Activated CD4-positive, alpha-beta T cell treated with anti-CD3 and anti-CD28 coated beads, Interleukin-2, amount 10 ng/mL, durations not matched to agents 24 days and 14 days (primary cell): ENCODE measurements at regions not wholly inside any gene's neighbourhood (a gene's known extent, or its start where the extent isn't known, plus 50 kb on each side); places are given as distances from the start of the nearest gene placed in this dataset.

Source experiments
- DNase-seq: peaks from one replicate; pipeline ENCODE4 v3.0.0; 2022
- H3K27ac Mint-ChIP-seq: one replicate; pipeline ENCODE4 v1.8.0; 2022; ENCODE audit warnings: mild to moderate bottlenecking, mixed read lengths
- H3K27me3 Mint-ChIP-seq: one replicate; pipeline ENCODE4 v1.8.0; 2022; ENCODE audit warnings: mixed read lengths
- H3K36me3 Mint-ChIP-seq: one replicate; pipeline ENCODE4 v1.8.0; 2022; ENCODE audit warnings: low read depth, mild to moderate bottlenecking, mixed read lengths
- H3K4me1 Mint-ChIP-seq: one replicate; pipeline ENCODE4 v1.8.0; 2021; ENCODE audit warnings: mixed read lengths
- H3K4me3 Mint-ChIP-seq: one replicate; pipeline ENCODE4 v1.8.0; 2022; ENCODE audit warnings: mild to moderate bottlenecking, moderate library complexity, mixed read lengths
- H3K9me3 Mint-ChIP-seq: one replicate; pipeline ENCODE4 v1.8.0; 2021; ENCODE audit warnings: mixed read lengths
- intact Hi-C: fragments of 100-400 bp; cut with micrococcal nuclease; formaldehyde crosslinking; loops from one replicate; pipeline ENCODE4 v1.15.1; 2023

DNA sequence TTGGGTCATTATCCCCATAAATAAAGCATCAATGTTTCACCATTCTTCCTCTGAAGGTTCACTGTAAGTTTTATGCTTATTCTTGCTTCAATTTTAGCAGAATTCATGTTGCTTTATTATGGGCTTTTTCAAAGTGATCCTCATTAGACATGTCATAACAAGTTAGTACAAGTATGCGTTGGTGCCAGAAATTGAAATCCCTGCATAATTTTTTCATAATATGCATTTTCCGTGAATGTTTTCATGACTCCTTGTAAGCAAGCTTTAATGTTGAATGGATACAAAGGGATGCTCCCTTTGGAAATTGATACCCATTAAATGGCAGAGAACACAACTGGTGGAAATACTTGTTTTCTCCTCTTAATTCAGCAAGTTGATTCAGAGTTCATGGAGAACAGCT is 179.7 kb downstream of the ST6GAL2 start:
- H3K9me3 Mint-ChIP-seq: no peaks in the 10 kb centered on the region
- H3K36me3 Mint-ChIP-seq: no peaks in the 10 kb centered on the region
- no peak overlapping the region for H3K27ac Mint-ChIP-seq
- H3K27me3 Mint-ChIP-seq: no peaks in the 10 kb centered on the region
- no peak for DNase-seq
- intact Hi-C loops: no loop called here
- H3K4me1 Mint-ChIP-seq: no peaks in the 10 kb centered on the region
- H3K4me3 Mint-ChIP-seq: no peak overlapping the region

DNA sequence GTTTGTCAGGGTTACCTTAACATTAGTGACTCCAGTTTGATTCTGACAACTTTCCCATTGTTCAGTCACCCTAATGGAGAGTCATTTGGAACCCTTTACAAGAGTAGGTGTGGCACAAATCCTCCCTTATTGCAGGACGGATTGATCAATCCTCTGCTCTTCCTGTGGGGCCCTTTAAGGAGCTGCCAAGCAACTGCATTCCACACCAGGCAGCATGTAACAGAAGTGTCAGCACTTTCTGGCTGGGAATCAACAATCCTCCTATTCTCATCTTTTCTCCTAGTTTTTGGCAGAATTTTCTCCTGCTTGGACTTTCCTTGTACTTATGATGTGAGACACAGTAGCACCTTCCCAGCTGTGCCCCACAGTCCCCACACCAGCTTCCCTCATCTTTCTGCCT is 177.8 kb downstream of the ST6GAL2 start:
- H3K9me3 Mint-ChIP-seq: no peaks in the 10 kb centered on the region
- H3K36me3 Mint-ChIP-seq: no peaks in the 10 kb centered on the region

DNA sequence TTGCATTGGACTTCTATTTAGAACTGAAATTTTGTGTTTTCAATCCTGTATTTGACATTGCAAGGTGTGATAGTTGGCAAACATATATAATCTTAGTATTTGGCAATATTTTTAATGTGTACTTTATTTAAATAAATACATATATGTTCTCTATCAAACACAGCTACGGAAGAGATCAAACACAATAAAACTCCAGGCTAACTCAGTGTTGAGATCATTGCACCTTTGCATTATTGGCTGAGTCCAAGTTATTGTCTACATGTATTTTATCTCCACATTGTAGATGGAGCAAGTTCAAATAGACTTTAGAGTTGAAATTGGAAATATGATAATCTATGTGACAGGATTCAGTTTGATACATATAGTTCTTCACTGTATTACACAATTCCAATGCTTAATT is 176.7 kb downstream of the ST6GAL2 start:
- H3K4me1 Mint-ChIP-seq: no peaks in the 10 kb centered on the region
- no peaks in the 10 kb centered on the region for H3K36me3 Mint-ChIP-seq
- DNase-seq: no peak
- no peaks in the 10 kb centered on the region for H3K27me3 Mint-ChIP-seq
- intact Hi-C loops: no loop called here
- H3K27ac Mint-ChIP-seq: no peak overlapping the region
- no peak overlapping the region for H3K4me3 Mint-ChIP-seq
- no peaks in the 10 kb centered on the region for H3K9me3 Mint-ChIP-seq

More for the DNA sequence above, 177.8 kb downstream of the ST6GAL2 start:
- H3K27me3 Mint-ChIP-seq: no peaks in the 10 kb centered on the region
- H3K27ac Mint-ChIP-seq: no peak overlapping the region
- H3K4me3 Mint-ChIP-seq: no peak overlapping the region
- H3K4me1 Mint-ChIP-seq: no peaks in the 10 kb centered on the region
- no peak for DNase-seq
- intact Hi-C loops: no loop called here

GRCh38 chr2:106719222-106719621 is 166.7 kb downstream of the ST6GAL2 start:
- Mint-ChIP-seq H3K4me1 (no peaks in the 10 kb centered on the region), H3K9me3 (no peaks in the 10 kb centered on the region), H3K4me3 (no peak overlapping the region), H3K27me3 (no peaks in the 10 kb centered on the region), H3K27ac (no peak overlapping the region), H3K36me3 (no peaks in the 10 kb centered on the region)
- intact Hi-C loops: no loop called here
- DNase-seq: no peak

DNA sequence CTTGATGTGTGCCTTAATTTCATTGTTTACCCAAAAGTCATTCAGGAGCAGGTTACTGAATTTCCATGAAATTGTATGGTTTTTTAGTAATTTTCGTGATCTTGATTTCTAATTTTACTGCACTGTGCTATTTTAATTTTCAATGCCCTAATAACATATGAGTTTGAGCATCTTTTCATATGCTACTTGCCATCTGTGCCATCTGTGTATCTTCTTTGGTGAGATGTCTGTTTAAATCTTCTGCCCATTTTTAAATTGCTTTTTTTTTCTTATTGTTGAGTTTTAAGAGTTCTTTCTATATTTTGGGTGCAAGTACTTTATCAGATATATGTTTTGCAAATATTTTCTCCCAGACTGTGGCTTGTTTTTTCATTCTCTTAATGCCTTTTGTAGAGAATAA is 165.9 kb downstream of the ST6GAL2 start:
- no peak overlapping the region for H3K27ac Mint-ChIP-seq
- no peaks in the 10 kb centered on the region for H3K9me3 Mint-ChIP-seq
- intact Hi-C loops: no loop called here
- no peak for DNase-seq
- H3K4me3 Mint-ChIP-seq: no peak overlapping the region
- no peaks in the 10 kb centered on the region for H3K27me3 Mint-ChIP-seq
- no peaks in the 10 kb centered on the region for H3K36me3 Mint-ChIP-seq
- H3K4me1 Mint-ChIP-seq: no peaks in the 10 kb centered on the region

DNA sequence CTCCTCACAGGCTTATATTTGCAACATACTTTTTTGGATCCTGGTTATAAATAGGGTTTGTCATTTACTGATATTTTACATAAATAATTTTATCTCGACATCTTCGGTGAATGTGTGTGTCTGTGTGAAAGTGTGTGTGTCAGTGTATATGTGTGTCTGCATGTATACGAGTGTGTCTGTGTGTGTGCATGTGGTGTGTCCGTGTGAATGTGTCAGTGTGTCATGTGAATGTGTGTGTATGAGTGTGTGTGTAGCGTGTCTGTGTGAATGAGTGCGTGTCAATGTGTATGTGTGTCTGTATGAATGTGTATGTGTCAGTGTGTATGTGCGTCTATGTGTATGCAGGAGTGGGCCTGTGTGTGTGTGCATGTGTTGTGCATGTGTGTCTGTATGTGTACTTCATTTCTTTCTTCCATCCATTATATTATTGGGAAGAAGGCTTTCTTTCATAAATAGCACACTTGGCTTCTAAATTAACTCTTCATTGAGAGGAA is 161.6 kb downstream of the ST6GAL2 start:
- intact Hi-C loops: no loop called here
- H3K27me3 Mint-ChIP-seq: no peaks in the 10 kb centered on the region
- no peak for DNase-seq
- H3K9me3 Mint-ChIP-seq: no peaks in the 10 kb centered on the region
- no peak overlapping the region for H3K4me3 Mint-ChIP-seq
- no peak overlapping the region for H3K27ac Mint-ChIP-seq
- H3K4me1 Mint-ChIP-seq: no peaks in the 10 kb centered on the region
- H3K36me3 Mint-ChIP-seq: no peaks in the 10 kb centered on the region

DNA sequence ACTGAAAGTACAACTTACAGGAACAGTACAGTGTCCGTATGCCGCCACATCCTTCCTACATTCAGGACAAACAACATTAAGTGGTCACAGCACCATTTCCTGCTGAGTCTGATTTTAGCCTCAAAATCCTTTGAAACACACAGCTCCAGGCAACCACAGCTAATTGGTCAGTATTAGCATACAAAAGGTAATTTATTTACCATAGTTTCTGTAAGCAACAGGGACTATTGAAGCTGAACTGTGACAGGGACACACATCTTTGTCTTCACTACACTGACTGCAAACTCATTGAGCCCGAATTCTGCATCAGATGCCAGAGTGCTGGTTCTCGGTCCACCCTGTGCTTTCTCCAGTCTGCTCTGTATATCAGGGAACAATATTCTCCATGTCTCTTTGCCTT is 151.8 kb downstream of the ST6GAL2 start:
- Mint-ChIP-seq H3K27ac (no peak overlapping the region), H3K9me3 (no peaks in the 10 kb centered on the region), H3K4me3 (no peak overlapping the region), H3K27me3 (no peaks in the 10 kb centered on the region), H3K36me3 (no peaks in the 10 kb centered on the region), H3K4me1 (no peaks in the 10 kb centered on the region)
- intact Hi-C loops: no loop called here
- DNase-seq: no peak

- no peaks in the 10 kb centered on the region for H3K9me3 Mint-ChIP-seq
- DNase-seq: no peak
- no peak overlapping the region for H3K27ac Mint-ChIP-seq
- intact Hi-C loops: no loop called here
- H3K4me1 Mint-ChIP-seq: no peaks in the 10 kb centered on the region
- H3K36me3 Mint-ChIP-seq: no peaks in the 10 kb centered on the region
- H3K4me3 Mint-ChIP-seq: no peak overlapping the region
- H3K27me3 Mint-ChIP-seq: no peaks in the 10 kb centered on the region
These were observed 150.2 kb downstream of the ST6GAL2 start for GRCh38 chr2:106735807-106736206.

DNA sequence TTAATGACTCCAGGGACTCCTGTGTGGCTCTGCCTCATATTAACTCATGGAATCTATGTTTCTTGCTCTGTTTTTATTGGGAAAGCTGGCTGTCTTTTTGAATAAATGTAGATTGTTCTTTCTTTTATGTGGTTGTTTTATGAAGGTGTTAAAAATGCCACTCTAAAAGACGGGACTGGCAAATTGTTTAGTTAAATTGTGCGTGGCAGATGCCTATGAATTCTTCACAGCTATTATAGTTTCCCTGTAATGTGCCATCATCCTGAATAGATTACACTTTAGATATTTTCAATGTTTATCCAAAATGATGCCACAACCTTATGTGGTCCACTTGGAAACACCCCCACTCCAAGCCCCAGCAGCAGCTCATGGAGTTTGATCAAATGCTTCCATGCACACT is 149.7 kb downstream of the ST6GAL2 start:
- no peak overlapping the region for H3K27ac Mint-ChIP-seq
- no peaks in the 10 kb centered on the region for H3K9me3 Mint-ChIP-seq
- intact Hi-C loops: no loop called here

GRCh38 chr2:106745468-106745867 is 140.5 kb downstream of the ST6GAL2 start:
- peaks cover 3% of the 10 kb centered on the region for H3K27me3 Mint-ChIP-seq
- no peaks in the 10 kb centered on the region for H3K36me3 Mint-ChIP-seq
- H3K4me1 Mint-ChIP-seq: no peaks in the 10 kb centered on the region
- DNase-seq: no peak
- no peak overlapping the region for H3K4me3 Mint-ChIP-seq
- intact Hi-C loops: no loop called here
- no peaks in the 10 kb centered on the region for H3K9me3 Mint-ChIP-seq
- H3K27ac Mint-ChIP-seq: no peak overlapping the region

More for the DNA sequence above, 149.7 kb downstream of the ST6GAL2 start:
- H3K27me3 Mint-ChIP-seq: no peaks in the 10 kb centered on the region
- H3K4me1 Mint-ChIP-seq: no peaks in the 10 kb centered on the region
- H3K36me3 Mint-ChIP-seq: no peaks in the 10 kb centered on the region
- no peak for DNase-seq
- H3K4me3 Mint-ChIP-seq: no peak overlapping the region

GRCh38 chr2:106749823-106750222 is 136.1 kb downstream of the ST6GAL2 start:
- no peak for DNase-seq
- Mint-ChIP-seq H3K27ac (no peak overlapping the region), H3K36me3 (no peaks in the 10 kb centered on the region), H3K4me3 (no peak overlapping the region), H3K9me3 (no peaks in the 10 kb centered on the region), H3K27me3 (peaks cover 3% of the 10 kb centered on the region), H3K4me1 (no peaks in the 10 kb centered on the region)
- intact Hi-C loops: no loop called here
